HepG2 (cell line): ENCODE measurements at regions not wholly inside any gene's neighbourhood (a gene's known extent, or its start where the extent isn't known, plus 50 kb on each side); places are given as distances from the start of the nearest gene placed in this dataset.

Experiments used
- GABPA ChIP-seq, 2 experiments: IDR thresholded peaks; 2 replicates each; pipeline ENCODE4 v1.6.1; 2011 to 2016; ENCODE audit warnings: low read depth in 2 of 2, low read length in 1 of 2, missing biosample characterization in 1 of 2, missing genetic modification characterization in 1 of 2
- MYC ChIP-seq: sonication (generic); formaldehyde crosslinking; IDR thresholded peaks from 2 replicates; pipeline ENCODE4 v1.9.0; 2021; ENCODE audit warnings: missing genetic modification reagents, borderline replicate concordance
- NCOA1 ChIP-seq: sonication (generic); formaldehyde crosslinking; IDR thresholded peaks from 2 replicates; pipeline ENCODE4 v1.9.0; 2021; ENCODE audit warnings: missing genetic modification reagents
- SMARCC2 ChIP-seq: fragments of 450-650 bp; IDR thresholded peaks from 2 replicates; pipeline ENCODE4 v1.6.1; 2017; ENCODE audit warnings: antibody characterized with exemption, mild to moderate bottlenecking
- TCF7 ChIP-seq: sonication (generic); IDR thresholded peaks from 2 replicates; pipeline ENCODE4 v1.6.1; 2016; ENCODE audit warnings: antibody characterized with exemption, low read depth
- TF ChIP-seq, protein P1 (sequence below), 2 experiments: sonication (generic) in 1 of 2; formaldehyde crosslinking in 1 of 2; IDR thresholded peaks; 2 replicates each; pipeline versions ENCODE4 v1.4.0 to v1.6.1; 2018 to 2020; ENCODE audit warnings: missing genetic modification reagents in 2 of 2, borderline replicate concordance in 1 of 2, low read depth in 1 of 2, mild to moderate bottlenecking in 1 of 2, missing biosample characterization in 1 of 2

DNA sequence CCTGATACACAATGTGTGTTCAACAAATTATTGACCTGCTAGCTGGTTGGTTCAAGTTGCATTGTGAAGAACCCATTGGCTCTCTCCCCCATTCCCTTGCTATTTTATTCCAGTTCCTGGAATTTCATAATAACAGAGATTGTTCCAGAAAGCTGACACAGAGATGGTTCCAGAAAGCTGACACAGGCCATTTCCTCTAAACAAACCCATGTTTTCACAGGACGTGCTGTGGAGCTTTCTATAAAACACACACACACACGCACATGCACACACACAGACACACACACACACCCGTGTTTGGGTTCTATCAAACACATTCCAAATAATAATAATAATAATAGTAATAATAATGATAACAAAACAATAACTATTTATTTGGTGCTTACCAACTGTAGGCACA is 259.1 kb downstream of the CLIC5 start:
- TF ChIP-seq, protein P1, sequence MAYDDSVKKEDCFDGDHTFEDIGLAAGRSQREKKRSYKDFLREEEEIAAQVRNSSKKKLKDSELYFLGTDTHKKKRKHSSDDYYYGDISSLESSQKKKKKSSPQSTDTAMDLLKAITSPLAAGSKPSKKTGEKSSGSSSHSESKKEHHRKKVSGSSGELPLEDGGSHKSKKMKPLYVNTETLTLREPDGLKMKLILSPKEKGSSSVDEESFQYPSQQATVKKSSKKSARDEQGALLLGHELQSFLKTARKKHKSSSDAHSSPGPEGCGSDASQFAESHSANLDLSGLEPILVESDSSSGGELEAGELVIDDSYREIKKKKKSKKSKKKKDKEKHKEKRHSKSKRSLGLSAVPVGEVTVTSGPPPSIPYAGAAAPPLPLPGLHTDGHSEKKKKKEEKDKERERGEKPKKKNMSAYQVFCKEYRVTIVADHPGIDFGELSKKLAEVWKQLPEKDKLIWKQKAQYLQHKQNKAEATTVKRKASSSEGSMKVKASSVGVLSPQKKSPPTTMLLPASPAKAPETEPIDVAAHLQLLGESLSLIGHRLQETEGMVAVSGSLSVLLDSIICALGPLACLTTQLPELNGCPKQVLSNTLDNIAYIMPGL (CRISPR knock-in tag; IDR thresholded peaks at IDR 0.05; ENCODE audit: borderline replicate concordance in 1 of 2, low read depth in 1 of 2) = no peak
- TF ChIP-seq TCF7 (no peak), NCOA1 (no peak), GABPA (IDR thresholded peaks at IDR 0.05; ENCODE audit: low read depth, low read length) (no peak), GABPA (CRISPR knock-in tag; IDR thresholded peaks at IDR 0.05; ENCODE audit: low read depth) (no peak), SMARCC2 (no peak), MYC (CRISPR knock-in tag) (no peak)
